OCI-LY3 (cell line): ENCODE measurements at regions not wholly inside any gene's neighbourhood (a gene's known extent, or its start where the extent isn't known, plus 50 kb on each side); places are given as distances from the start of the nearest gene placed in this dataset.

Experiments used
- H2AFZ ChIP-seq: fragments of 200-600, 300-600 bp; shearing (Covaris generic); 2 replicates; pipeline ENCODE4 v1.6.0; 2014; ENCODE audit warnings: antibody characterized with exemption, low read depth, low read length
- H3K27ac ChIP-seq: fragments of 200-600, 300-600 bp; sonication (generic); 2 replicates; pipeline ENCODE4 v1.5.1; 2014; ENCODE audit warnings: mild to moderate bottlenecking, low read length, moderate library complexity, mixed read lengths
- H3K27me3 ChIP-seq: fragments of 200-600, 300-600 bp; sonication (generic); 2 replicates; pipeline ENCODE4 v1.6.1; 2014; ENCODE audit warnings: low read depth, low read length, mixed read lengths
- H3K36me3 ChIP-seq: fragments of 200-600, 300-600 bp; sonication (generic); replicated peaks from 2 replicates; pipeline ENCODE3; 2014; ENCODE audit warnings: low read depth, low read length, mixed read lengths
- H3K4me1 ChIP-seq: fragments of 300-600, 200-600 bp; sonication (generic); 2 replicates; pipeline ENCODE4 v1.6.1; 2014; ENCODE audit warnings: low read length, mixed read lengths
- H3K4me2 ChIP-seq: fragments of 200-600, 300-600 bp; sonication (generic); 2 replicates; pipeline ENCODE4 v1.6.1; 2014; ENCODE audit warnings: low read length, mixed read lengths
- H3K4me3 ChIP-seq: fragments of 300-600, 200-600 bp; sonication (generic); 2 replicates; pipeline ENCODE4 v1.5.1; 2014; ENCODE audit warnings: antibody characterized with exemption, mild to moderate bottlenecking, low read length, moderate library complexity
- H3K79me2 ChIP-seq: fragments of 300-600, 200-600 bp; shearing (Covaris generic); 2 replicates; pipeline ENCODE4 v1.6.1; 2014; ENCODE audit warnings: mild to moderate bottlenecking, low read length, mixed read lengths
- H3K9ac ChIP-seq: fragments of 300-600, 200-600 bp; shearing (Covaris generic); 2 replicates; pipeline ENCODE4 v1.6.0; 2014; ENCODE audit warnings: mild to moderate bottlenecking, low read length, moderate library complexity
- H3K9me3 ChIP-seq: fragments of 200-600, 300-600 bp; shearing (Covaris generic); 2 replicates; pipeline ENCODE4 v1.6.1; 2014; ENCODE audit warnings: low read length, mixed read lengths; ENCODE audit not compliant: insufficient read depth
- H4K20me1 ChIP-seq: fragments of 200-600, 300-600 bp; sonication (generic); 2 replicates; pipeline ENCODE4 v1.6.1; 2016; ENCODE audit warnings: low read length, mixed read lengths; ENCODE audit not compliant: insufficient read depth
- CTCF ChIP-seq: fragments of 200-600, 300-600 bp; sonication (generic); IDR thresholded peaks from 2 replicates; pipeline ENCODE4 v1.5.1; 2014; ENCODE audit warnings: antibody characterized with exemption, low read length, low read depth
- EZH2phosphoT487 ChIP-seq: fragments of 200-600 bp; shearing (Covaris generic); IDR thresholded peaks from 2 replicates; pipeline ENCODE4 v1.6.1; 2018; ENCODE audit warnings: antibody characterized with exemption, mixed run types, low read depth

GRCh38 chr2:7924023-7924762 is 757.7 kb upstream of the ID2 start:
- no peaks in the 10 kb centered on the region for H3K9me3 ChIP-seq
- H3K4me1 ChIP-seq: no peaks in the 10 kb centered on the region
- no peaks in the 10 kb centered on the region for H3K27me3 ChIP-seq
- TF ChIP-seq EZH2phosphoT487 (no peak), CTCF (no peak)
- H3K36me3 ChIP-seq: no peaks in the 10 kb centered on the region
- no peak overlapping the region for H3K9ac ChIP-seq
- H3K4me3 ChIP-seq: no peak overlapping the region
- H3K79me2 ChIP-seq: no peaks in the 10 kb centered on the region
- no peak overlapping the region for H3K4me2 ChIP-seq
- H2AFZ ChIP-seq: no peak overlapping the region
- H3K27ac ChIP-seq: no peak overlapping the region
- no peaks in the 10 kb centered on the region for H4K20me1 ChIP-seq

- no peak overlapping the region for H3K9ac ChIP-seq
- H3K27me3 ChIP-seq: no peaks in the 10 kb centered on the region
- H2AFZ ChIP-seq: no peak overlapping the region
- no peak for TF ChIP-seq EZH2phosphoT487
- no peaks in the 10 kb centered on the region for H3K79me2 ChIP-seq
- H3K36me3 ChIP-seq: no peaks in the 10 kb centered on the region
- H3K9me3 ChIP-seq: no peaks in the 10 kb centered on the region
- H3K4me2 ChIP-seq: no peak overlapping the region
- no peaks in the 10 kb centered on the region for H4K20me1 ChIP-seq
- H3K4me1 ChIP-seq: no peaks in the 10 kb centered on the region; the same call in 1 of the 2 replicates
- H3K4me3 ChIP-seq: no peak overlapping the region
- H3K27ac ChIP-seq: no peak overlapping the region
Measured at GRCh38 chr2:7925506-7925905, 756.4 kb upstream of the ID2 start.

GRCh38 chr2:7927691-7928090 is 754.2 kb upstream of the ID2 start:
- Histone ChIP-seq H2AFZ (no peak overlapping the region), H4K20me1 (no peaks in the 10 kb centered on the region), H3K27me3 (no peaks in the 10 kb centered on the region), H3K9me3 (no peaks in the 10 kb centered on the region), H3K4me2 (no peak overlapping the region), H3K79me2 (no peaks in the 10 kb centered on the region), H3K9ac (no peak overlapping the region), H3K4me3 (no peak overlapping the region), H3K27ac (no peak overlapping the region), H3K36me3 (no peaks in the 10 kb centered on the region), H3K4me1 (peaks cover 10% of the 10 kb centered on the region)
- TF ChIP-seq CTCF (no peak), EZH2phosphoT487 (no peak)

GRCh38 chr2:7929281-7929680 is 752.6 kb upstream of the ID2 start:
- Histone ChIP-seq H3K9me3 (no peaks in the 10 kb centered on the region), H3K36me3 (no peaks in the 10 kb centered on the region), H3K4me3 (no peak overlapping the region), H4K20me1 (no peaks in the 10 kb centered on the region), H2AFZ (no peak overlapping the region), H3K27me3 (no peaks in the 10 kb centered on the region), H3K4me1 (peaks cover 10% of the 10 kb centered on the region), H3K79me2 (no peaks in the 10 kb centered on the region), H3K27ac (no peak overlapping the region), H3K9ac (no peak overlapping the region), H3K4me2 (no peak overlapping the region)
- no peak for TF ChIP-seq EZH2phosphoT487
- TF ChIP-seq CTCF: no peak
